LoVo (cell line): ENCODE measurements at regions not wholly inside any gene's neighbourhood (a gene's known extent, or its start where the extent isn't known, plus 50 kb on each side); places are given as distances from the start of the nearest gene placed in this dataset.

Experiments
- DNase-seq: peaks from one replicate; pipeline ENCODE4 v3.0.0-alpha.2; 2016; ENCODE audit warnings: low spot score

DNA sequence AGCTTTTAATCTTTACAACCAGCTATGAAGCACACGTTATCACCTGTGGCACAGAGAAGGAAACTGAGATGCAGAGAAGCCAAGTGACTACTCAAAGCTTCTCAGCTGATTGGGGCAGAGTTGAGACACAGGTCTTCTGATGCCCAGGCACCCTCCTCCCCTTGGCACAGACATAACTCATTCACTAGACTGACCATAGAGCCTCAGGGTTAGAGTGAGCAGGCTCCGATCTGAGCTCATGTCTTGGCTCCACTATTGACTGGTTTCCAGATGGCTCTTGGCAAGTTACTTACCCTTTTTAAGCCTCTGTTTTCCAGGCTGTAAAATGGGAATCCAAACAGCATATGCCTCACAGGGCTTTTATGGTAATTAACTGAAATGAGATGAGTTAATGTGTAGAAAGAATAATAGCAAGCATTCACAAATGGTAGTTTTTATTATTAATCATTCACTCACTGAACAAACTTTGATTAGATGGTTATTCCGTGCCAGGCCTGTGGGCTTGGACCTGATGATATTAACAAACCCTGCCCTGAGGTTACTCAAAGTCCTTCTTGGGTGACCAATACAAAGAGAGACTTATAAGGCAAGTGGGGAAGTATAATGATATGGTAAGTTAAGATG lies 184.3 kb downstream of the ANXA2 start:
- DNase-seq = no peak

DNA sequence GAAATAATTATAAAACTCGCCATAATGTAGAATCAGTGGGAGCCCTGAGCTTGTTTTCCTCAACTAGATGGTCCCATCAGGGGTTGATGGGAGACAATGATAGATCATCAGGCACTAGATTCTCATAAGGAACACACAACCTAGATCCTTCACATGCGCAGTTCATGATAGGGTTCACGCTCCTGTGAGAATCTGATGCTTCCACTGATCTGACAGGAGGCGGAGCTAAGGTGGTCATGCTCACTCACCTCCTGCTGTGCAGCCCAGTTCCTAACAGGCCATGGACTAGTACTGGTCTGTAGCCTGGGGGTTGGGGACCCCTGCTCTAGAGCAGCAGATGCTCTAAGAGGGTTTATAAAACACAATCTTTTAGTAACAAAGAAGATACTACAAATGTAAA lies 183.6 kb downstream of the ANXA2 start:
- no peak for DNase-seq

DNA sequence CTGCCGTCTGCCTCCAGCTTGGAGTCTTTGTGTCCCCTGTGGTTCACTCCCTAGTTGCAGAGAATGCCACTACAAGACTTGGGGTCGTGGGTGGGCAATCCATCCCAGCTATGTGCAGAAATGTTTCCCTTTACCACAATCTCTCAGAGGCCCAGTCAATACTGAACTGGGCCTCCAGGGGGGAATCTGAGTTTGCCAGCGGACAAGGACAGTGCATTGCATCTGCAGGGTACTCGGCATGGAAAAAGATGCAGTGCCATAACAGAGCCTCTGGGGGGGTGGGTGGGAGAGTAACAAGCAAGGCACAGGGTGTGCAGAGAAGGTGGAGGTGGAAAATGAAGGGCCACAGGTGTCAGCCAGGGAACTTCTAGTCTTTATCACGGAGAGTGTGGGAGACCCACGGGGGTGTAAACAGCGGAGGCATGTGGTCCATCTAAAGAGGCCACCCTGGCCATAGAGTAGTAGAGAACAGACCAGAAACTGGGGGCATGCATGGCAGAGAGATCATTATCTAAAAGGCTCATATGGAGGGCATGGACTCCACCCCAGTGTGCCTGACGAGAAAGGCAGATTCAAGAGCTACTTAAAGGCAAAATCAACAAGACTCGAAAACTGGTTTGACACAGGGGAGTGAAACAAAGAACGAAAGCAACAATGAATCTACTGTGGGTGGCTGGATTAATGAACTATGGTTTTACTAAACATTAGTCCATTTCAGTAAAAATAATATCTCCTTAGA lies 182.4 kb downstream of the ANXA2 start:
- no peak for DNase-seq

DNA sequence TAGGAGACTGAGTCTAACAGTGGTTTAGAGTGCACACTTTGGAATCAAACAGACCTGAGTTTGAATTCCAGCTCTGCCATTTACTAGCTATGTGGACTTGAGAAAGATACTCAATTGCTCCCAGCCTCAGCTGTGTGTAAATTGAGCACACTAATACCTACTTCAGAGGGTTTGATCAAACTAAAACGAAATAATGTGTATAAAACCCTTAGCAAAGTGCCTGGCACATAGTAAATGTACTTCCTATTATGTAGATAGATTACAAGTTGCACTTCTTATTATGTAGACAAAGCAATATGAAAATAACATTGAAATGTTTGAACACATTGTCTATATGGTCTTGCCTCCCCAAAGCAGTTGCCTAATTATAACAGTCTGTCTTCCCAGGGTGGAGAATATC lies 180.6 kb downstream of the ANXA2 start:
- DNase-seq = no peak

DNA sequence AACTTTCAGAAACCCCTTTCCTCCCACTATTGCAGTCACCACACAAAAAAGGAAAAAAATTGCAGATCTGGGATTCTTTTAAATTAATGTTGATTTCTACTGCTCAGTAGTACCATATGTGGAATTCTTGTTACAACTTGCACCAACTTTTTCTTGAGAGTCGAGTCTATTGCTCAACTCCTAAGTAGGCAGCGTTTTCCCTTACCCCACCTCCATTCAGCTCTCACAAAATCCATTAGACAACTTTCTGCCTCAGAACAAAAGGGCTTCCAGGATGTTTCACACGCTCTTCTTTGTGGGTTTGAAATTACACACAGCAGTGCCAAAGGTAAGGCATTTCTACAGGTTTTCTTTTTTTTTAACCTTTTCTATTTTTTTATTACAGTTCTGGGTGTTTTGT lies 179.5 kb downstream of the ANXA2 start:
- no peak for DNase-seq

DNA sequence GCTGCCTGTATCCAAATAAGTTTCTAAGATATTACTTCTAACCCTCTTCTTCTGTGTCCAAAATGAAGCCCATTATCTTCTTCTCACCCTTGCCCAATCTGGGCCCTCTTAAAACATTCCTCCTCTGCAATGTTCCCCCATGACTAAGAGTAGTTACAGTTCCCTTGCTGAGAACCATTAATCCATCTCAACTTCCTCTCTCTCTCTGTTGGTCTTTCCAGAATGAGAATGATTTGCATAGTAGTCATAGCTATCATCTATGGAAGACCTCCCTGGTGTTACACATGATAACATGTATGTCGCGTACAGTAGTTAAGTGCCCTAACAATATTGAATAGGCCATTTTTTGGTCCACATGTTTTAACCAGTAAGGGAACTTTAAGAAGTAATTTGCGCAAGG lies 177.9 kb downstream of the ANXA2 start:
- DNase-seq = no peak

DNA sequence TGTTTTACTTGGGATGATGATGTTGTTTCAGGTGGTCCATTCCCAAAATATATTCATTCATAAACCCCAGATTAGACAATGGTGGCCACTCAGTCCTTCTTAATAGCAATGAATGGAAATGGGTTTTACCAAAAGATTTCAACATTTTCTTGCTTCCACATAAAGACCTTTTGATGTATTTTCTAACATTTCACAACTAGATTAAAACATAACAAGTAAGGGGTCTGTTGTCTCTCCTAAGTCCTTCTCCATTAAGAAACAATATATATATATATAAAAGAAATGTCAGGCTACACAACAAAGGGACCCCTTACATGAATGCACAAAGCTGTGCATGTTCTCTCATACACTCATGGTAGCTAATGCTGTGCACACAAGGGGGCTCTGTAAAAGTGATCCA lies 176.4 kb downstream of the ANXA2 start:
- no peak for DNase-seq

DNA sequence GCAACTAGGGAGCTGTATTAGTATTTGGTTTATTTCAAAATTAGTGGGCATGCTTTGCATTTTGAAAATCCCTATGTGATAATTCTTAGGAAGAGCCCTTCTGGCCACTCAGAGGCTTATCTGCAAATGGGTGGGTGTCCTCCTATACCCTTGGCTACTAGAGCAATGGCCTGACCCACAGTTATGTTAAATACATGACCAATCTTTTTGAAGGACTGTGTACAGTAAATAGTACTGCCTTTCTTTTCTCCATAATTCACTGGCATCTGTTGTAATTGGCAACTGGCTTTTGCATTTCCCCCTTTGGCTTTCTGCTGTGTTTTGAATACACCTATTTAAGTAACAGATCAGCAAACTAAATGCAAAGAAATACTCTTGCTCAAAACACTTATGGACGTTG lies 175.4 kb downstream of the ANXA2 start:
- DNase-seq = no peak

DNA sequence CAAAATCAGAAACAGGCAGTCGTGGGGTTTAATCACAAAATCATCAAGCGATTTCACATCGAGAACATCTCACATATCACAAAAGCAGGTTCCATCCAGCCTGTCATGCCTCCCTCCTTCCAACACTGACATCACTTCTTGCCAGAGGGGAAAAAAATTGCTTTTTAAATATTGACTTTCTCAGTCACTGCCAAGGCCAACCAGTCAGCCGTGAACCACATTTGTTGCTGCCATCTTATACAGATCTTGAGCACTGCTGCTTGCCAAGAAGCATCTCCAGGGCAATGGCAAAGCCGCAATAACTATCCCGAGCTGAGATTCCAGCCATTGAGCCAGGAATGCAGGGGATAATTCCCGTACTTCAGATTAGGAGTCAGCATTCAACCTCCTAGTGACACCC lies 174.6 kb downstream of the ANXA2 start:
- no peak for DNase-seq

DNA sequence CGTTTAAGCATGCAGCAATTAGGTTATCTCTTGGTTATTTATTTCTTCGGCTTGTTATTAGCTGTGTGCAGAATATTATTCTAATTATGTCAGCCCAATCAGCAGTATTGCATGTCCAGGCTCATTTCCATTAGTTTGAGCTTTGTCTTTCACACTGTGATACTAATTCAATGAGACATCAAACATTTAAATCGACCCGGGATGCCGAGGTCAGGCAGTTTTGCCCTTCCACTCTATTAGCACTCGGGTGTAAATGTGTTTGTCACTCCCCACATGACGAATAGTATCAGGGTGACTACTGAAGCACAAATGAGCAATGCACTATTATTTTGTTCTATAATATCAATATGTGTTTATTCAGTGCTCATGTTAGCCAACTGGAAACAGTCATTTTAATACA lies 170.9 kb downstream of the ANXA2 start:
- no peak for DNase-seq

DNA sequence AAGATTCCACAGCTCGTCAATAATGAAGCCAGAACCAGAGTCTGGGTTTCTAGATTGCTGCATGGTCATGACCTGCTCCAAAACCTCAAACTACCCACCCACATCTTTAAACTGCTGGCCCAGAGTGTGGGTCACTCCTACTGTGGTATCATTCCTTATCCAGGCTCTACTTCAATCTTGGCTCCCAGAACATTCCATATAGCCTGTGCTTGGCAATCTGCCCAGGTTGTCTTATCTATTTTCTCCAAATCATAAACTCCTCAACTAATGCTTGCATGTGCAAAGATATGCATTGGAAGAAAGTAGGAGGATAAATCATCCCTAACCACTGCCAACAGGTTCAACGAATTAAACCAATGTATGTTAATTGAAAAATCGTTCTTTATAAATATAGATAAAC lies 169.7 kb downstream of the ANXA2 start:
- DNase-seq = peak; percentile 20

DNA sequence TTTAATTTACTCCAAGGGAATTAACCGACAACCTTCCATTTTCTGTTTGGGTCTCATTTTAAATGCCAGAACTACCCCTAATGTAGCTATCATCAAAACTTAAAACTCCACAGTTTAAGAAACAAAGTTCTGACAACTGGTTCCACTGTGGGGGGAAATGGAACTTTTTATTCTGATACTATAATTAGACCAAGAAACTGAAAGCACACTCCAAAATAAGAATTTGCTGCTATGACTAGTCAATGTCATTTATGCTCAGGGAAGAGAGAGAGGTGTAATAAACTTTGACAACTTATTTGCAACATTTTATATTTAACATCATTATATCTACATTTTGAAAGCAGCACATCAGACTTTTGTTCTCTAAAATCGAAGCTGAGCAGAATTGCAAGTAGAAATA lies 169.2 kb downstream of the ANXA2 start:
- no peak for DNase-seq

DNA sequence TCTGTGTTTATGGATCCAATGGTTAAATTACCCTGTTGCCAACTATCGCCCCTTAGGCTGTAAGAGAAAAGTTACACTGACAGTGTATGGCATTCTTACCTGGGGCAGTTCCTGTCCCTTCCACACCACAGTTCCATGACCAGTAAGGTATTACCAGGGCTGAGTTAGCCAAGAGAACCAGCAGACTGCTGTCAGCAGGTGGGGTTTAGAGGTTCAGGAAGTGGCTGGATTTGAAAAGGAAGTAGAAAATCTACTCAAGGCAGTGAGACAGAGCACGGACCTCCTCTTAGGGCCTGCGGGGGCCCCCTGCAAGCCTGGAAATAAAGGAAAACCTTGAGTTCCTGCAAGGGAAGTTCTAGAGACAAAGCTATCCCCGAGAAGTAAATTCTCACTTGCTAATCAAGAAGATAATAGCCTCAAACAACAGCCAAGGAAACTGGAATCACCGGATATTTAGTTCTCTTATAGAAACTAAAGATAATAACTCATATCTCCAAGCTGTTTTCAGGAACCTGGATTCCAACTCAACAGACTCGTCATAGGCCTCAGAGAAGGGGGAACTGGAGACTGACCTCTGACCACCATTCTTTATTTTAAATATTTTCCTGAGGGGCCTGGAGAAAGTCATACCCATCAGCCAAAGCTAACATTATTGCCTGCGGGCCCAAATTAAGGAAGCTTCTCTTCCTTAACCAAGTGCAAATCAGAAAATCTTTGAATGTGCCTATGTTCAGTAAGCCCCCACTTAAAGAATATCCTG lies 161.7 kb downstream of the ANXA2 start:
- DNase-seq = no peak

DNA sequence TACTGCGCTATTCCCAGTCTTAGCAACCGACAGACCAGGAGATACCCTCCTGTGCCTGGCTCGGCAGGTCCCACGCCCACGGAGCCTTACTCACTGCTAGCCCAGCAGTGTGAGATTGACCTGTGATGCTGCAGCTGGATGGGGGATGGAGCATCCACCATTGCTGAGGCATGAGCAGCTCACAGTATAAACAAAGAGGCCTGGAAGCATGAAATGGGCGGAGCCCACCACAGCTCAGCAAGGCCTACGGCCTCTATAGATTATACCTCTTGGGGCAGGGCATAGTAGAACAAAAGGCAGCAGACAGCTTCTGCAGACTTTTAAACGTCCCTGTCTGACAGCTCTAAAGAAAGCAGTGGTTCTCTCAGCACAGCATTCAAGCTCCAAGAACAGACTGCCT lies 160.3 kb downstream of the ANXA2 start:
- DNase-seq = no peak

DNA sequence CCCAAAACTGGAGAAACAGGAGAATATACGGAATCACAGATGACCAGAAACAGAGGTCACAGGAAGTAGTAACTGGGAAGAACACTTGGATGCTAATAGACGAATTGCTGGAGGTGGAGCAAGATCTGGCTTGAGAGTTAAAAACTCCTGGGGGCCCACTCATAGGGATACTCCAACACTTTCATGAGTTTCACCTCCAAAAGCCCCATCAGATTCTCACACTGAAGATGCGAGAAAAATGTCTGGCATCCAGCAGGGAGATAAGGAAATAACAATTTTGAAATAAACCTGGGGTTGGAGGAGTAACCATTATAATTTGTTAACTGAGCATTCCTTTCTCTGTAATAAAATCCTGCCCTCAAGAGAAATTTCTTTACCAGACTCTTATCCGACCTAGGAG lies 154.0 kb downstream of the ANXA2 start:
- DNase-seq = no peak

DNA sequence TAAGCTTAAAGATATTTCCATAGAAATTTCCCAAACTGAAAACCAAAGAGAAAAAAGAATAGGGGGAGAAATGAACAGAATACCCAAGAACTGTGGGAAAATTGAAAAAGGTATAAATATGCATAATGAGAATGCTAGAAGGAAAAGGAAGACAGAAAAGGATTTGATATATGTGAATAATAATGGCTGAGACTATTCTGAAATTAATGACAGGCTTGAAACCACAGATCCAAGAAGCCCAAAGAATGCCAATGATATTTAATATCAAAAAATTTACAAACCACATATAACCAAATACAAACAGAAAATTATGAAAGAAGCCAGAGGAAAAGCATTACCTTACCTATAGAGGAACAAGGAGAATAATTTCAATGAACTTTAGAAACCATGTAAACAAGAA lies 153.0 kb downstream of the ANXA2 start:
- DNase-seq = no peak

DNA sequence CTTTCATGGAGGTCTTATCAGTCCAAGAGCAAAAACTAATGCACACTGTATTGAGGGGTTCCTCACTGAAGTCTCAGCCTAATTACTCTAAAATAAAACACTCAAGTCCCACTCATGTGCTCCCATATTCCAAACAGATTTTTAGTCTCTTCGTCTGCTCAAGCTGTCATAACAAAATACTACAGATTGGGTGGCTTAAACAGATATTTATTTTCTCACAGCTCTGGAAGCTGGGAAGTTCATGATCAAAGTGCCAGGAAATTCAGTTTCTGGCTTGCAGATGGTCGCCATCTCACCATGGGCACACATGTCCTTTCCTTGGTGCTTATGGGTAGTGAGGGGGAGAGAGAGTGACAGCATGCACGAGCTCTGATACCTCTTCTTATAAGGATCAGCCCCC lies 147.5 kb downstream of the ANXA2 start:
- DNase-seq = no peak

DNA sequence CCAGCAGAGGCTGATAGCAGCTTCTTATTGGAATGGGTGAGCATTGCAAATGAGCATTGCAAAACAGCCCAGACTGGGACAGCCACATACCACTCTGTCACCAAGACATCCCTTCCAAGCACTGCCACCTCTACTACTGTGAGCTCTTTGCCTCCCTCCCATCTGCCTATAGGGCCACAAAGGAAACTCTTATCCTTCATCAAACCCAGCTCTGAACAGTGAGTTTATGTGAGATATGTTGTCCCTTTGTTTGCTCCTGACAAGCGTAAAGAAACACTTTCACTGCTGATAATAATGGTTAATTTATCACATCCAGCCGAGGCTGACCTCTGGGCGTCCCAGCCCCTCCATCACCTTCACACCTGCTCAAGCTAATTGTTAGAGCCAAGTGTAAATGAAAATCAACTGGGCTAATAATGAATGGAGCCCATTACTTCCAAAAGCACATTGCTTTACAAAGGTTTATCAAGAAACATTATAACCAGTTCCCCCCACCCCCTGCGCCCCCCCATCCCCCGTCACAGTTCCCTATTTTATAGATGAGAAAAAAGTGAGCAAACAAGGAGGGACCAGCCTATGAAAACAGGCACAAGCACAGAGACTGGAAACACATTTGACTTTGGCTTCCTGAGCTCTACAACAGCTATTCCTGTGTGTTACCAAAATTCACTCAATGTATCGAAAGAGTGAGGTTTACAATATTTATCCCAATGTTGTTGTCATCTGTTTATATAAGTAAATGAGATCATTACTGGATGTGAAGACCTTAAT lies 146.3 kb downstream of the ANXA2 start:
- DNase-seq = no peak

DNA sequence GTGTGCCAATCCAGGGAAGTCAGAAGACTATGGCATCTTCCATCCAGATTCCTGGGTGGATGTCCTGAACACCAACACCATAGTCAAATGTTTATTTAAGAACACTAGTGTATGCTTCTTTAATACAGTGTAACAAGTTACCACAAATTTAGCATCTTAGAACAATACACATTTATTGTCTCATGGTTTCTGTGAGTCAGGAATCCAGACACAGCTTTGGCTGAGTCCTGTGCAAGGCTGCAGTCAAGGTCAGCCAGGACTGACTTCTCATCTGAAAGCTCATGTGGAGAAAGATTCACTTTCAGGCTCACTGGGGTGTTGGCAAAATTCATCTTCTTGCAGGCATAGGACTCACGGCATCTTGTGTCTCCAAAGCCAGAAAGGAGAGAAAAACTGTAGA lies 143.4 kb downstream of the ANXA2 start:
- DNase-seq = no peak

DNA sequence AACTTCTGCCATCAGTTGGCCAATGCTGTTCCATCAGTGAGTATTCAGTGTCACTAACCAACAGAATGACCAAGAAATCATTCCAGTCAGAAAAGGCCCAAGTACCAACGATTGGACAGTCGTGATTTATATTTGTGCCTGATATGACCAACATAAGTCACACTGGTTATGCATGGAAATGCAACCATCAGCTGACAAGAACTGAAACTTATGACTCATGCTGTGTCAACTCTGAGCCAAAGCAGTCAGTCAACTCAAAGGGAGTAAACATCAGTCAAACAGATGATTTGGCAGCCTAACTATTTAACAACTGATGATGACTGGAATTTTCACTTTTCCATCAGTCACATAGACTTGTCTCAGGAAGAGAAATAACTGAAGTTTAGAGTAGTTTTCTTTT lies 142.4 kb downstream of the ANXA2 start:
- DNase-seq = peak; percentile 72

DNA sequence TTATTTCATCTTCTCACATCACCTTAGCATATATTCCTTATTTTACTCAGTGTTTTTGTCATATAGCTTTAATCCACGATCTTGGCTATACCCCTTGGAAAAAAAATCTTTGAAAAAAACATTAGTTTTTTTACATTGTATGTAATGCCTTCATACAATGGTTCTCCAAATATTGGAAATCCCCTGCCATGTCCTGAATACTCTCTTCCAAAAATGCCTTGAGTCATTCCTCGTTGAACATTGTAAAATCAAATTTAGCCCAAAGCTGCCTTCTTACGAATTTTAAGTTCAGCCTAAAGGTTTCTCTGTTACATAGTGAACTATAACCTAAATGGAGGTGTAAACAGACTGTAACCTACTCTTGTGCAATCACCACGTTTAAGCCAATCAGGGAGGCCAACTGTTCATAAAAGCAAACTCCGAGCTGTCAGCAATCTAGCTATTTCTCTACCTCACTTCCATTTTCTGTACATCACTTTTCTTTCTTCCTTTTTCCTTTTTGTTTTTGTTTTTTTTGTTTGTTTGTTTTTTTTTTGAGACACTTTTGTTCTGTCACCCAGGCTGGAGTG lies 140.1 kb downstream of the ANXA2 start:
- no peak for DNase-seq

DNA sequence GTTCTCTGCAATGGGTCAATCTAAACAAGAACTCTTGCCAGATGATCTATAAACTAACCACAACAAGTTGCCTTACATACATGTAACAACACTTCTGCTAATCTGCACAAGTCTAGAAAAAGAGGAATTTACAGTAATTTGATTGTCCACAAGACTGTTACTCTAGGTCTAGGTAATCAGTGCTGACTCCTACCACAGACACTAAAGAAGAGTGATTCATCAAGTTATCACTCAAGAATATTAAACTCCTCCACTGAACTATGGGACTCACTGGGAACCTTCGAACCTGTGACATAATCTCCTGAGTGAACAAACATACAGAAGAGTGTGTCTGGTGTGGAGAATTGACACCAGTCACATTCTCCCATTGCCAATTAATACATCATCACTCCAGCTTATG lies 138.3 kb downstream of the ANXA2 start:
- DNase-seq = no peak
